B cell (primary cell): ENCODE measurements at regions not wholly inside any gene's neighbourhood (a gene's known extent, or its start where the extent isn't known, plus 50 kb on each side); places are given as distances from the start of the nearest gene placed in this dataset.

ENCODE experiments used
- EZH2 ChIP-seq: IDR thresholded peaks from 2 replicates; pipeline ENCODE4 v1.6.1; 2012; ENCODE audit warnings: borderline replicate concordance, low read depth, mild to moderate bottlenecking, moderate library complexity, low read length; ENCODE audit not compliant: insufficient read depth, poor library complexity, severe bottlenecking
- TF ChIP-seq, protein P1 (sequence below): fragments of 200-600 bp; IDR thresholded peaks from one replicate; pipeline ENCODE4 v1.8.0; 2022; ENCODE audit warnings: antibody characterized with exemption, mild to moderate bottlenecking

DNA sequence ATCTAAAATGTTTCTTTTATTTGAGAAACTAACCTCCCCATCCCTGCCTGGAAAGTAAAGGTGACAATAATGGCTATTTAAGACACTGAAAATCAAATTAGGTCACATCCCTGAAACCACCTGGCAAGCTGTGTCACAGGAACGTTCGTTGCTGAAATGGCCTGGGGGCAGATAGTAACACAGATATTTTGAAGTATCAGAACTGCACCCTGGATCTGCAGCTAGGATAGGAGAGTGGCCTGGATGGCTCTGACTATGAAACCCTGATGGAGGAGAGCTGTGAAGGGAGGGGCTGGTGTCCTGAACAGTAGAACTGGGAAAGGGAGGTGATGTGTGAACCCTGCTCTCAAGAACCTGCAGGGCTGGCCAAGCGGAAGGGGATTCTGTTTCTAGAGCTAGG, 648.3 kb upstream of the CFAP20DC start:
- TF ChIP-seq EZH2 = no peak
- TF ChIP-seq, protein P1, sequence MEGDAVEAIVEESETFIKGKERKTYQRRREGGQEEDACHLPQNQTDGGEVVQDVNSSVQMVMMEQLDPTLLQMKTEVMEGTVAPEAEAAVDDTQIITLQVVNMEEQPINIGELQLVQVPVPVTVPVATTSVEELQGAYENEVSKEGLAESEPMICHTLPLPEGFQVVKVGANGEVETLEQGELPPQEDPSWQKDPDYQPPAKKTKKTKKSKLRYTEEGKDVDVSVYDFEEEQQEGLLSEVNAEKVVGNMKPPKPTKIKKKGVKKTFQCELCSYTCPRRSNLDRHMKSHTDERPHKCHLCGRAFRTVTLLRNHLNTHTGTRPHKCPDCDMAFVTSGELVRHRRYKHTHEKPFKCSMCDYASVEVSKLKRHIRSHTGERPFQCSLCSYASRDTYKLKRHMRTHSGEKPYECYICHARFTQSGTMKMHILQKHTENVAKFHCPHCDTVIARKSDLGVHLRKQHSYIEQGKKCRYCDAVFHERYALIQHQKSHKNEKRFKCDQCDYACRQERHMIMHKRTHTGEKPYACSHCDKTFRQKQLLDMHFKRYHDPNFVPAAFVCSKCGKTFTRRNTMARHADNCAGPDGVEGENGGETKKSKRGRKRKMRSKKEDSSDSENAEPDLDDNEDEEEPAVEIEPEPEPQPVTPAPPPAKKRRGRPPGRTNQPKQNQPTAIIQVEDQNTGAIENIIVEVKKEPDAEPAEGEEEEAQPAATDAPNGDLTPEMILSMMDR = no peak
